HepG2 (cell line): ENCODE measurements at regions not wholly inside any gene's neighbourhood (a gene's known extent, or its start where the extent isn't known, plus 50 kb on each side); places are given as distances from the start of the nearest gene placed in this dataset.

Experiments
- ATAC-seq: fragments of 200-7000 bp; cut with Tn5 transposase; 3 replicates; pipeline ENCODE4 v1.9.1; 2020; ENCODE audit warnings: mild to moderate bottlenecking, moderate library complexity
- BruUV-seq: library from RNA; stranded (reverse); fragments of 400-500 nt; replicated peaks from 2 replicates; lab custom pipeline; 2021; lab: Mats Ljungman, UMichigan
- CTCF ChIA-PET: fragments of 300-600 bp; formaldehyde crosslinking; extraction: SDS; loops from one replicate; lab custom pipeline; 2021; ENCODE audit warnings: low total read pairs, inconsistent platforms, low intra/inter-chr PET ratio; lab: Yijun Ruan, JAX
- POLR2A ChIA-PET: fragments of 350-600 bp; sonication (Branson Sonifier 250); formaldehyde crosslinking; loops from one replicate; lab custom pipeline; 2020; ENCODE audit warnings: antibody characterized with exemption, inconsistent platforms; lab: Yijun Ruan, JAX
- DNase-seq: peaks from one replicate; pipeline ENCODE4 v3.0.0-alpha.2; 2015; ENCODE audit warnings: low spot score
- FAIRE-seq: peaks from 3 replicates; lab custom pipeline; 2011; peaks lifted over from hg19 to GRCh38; lab: Jason Lieb, UNC
- H2AFZ ChIP-seq: one replicate; pipeline ENCODE4 v1.6.1; 2011; ENCODE audit warnings: low read length, inconsistent platforms
- H3K27ac ChIP-seq: fragments of 300-600 bp; 3 replicates; pipeline ENCODE4 v1.8.0; 2011; ENCODE audit warnings: mixed run types, mild to moderate bottlenecking, mixed read lengths, low read length, inconsistent platforms; ENCODE audit not compliant: insufficient read depth; ENCODE audit errors: extremely low read length
- H3K27me3 ChIP-seq, 2 experiments: fragments of 200-600 bp in 1 of 2; 2 replicates in 1 of 2; 3 replicates in 1 of 2; pipeline versions ENCODE4 v1.6.0 to v1.8.0; 2011; ENCODE audit warnings: low read length in 2 of 2, mild to moderate bottlenecking in 2 of 2, moderate library complexity in 2 of 2, inconsistent platforms in 1 of 2; ENCODE audit not compliant: insufficient read depth in 2 of 2, control insufficient read depth in 1 of 2
- H3K36me3 ChIP-seq, 2 experiments: fragments of 200-600 bp in 1 of 2; replicated peaks in 1 of 2; 2 replicates in 1 of 2; 3 replicates in 1 of 2; pipeline versions ENCODE4 v1.5.1 to v1.8.0; 2011; ENCODE audit warnings: low read length in 2 of 2, inconsistent platforms in 1 of 2; ENCODE audit not compliant: insufficient read depth in 2 of 2, control insufficient read depth in 1 of 2
- H3K4me1 ChIP-seq: 2 replicates; pipeline ENCODE4 v1.5.1; 2012; ENCODE audit warnings: low read length, inconsistent platforms; ENCODE audit not compliant: insufficient read depth
- H3K4me2 ChIP-seq: 2 replicates; pipeline ENCODE4 v1.6.0; 2011; ENCODE audit warnings: low read depth, low read length, inconsistent platforms
- H3K4me3 ChIP-seq, 3 experiments: fragments of 200-600 bp in 1 of 3; sonication (generic), shearing (Covaris generic) in 1 of 3; replicated peaks in 1 of 3; 2 replicates each; pipeline ENCODE4 v1.5.1; 2011 to 2016; ENCODE audit warnings: low read length in 3 of 3, inconsistent platforms in 2 of 3, low read depth in 2 of 3, mild to moderate bottlenecking in 2 of 3, control low read depth in 1 of 3, mixed read lengths in 1 of 3; ENCODE audit not compliant: insufficient read depth in 1 of 3
- H3K79me2 ChIP-seq: one replicate; pipeline ENCODE4 v1.6.1; 2011; ENCODE audit warnings: low read length, inconsistent platforms; ENCODE audit not compliant: insufficient read depth
- H3K9ac ChIP-seq: 2 replicates; pipeline ENCODE4 v1.6.0; 2011; ENCODE audit warnings: mild to moderate bottlenecking, low read depth, low read length, inconsistent platforms; ENCODE audit not compliant: insufficient read depth
- H3K9me3 ChIP-seq: 2 replicates; pipeline ENCODE4 v1.5.1; 2012; ENCODE audit warnings: mild to moderate bottlenecking, low read length
- H4K20me1 ChIP-seq: 2 replicates; pipeline ENCODE4 v1.6.0; 2011; ENCODE audit warnings: inconsistent platforms, mild to moderate bottlenecking, low read length, moderate library complexity; ENCODE audit not compliant: insufficient read depth
- DZIP1 ChIP-seq: sonication (generic); formaldehyde crosslinking; IDR thresholded peaks from 2 replicates; pipeline ENCODE4 v1.5.0; 2020; ENCODE audit warnings: mild to moderate bottlenecking, missing genetic modification reagents
- GMEB1 ChIP-seq: sonication (generic); formaldehyde crosslinking; IDR thresholded peaks from 2 replicates; pipeline ENCODE4 v1.5.1; 2020; ENCODE audit warnings: missing genetic modification reagents, mild to moderate bottlenecking, borderline replicate concordance
- KMT2A ChIP-seq: sonication (generic); formaldehyde crosslinking; IDR thresholded peaks from 2 replicates; pipeline ENCODE4 v1.4.0; 2020; ENCODE audit warnings: missing genetic modification reagents
- MTA1 ChIP-seq: sonication (generic); formaldehyde crosslinking; IDR thresholded peaks from 2 replicates; pipeline ENCODE4 v1.4.0; 2020; ENCODE audit warnings: missing genetic modification reagents, mild to moderate bottlenecking, borderline replicate concordance
- NBN ChIP-seq: fragments of 450-650 bp; conservative IDR thresholded peaks from 2 replicates; pipeline ENCODE4 v1.6.1; 2017
- NCOA2 ChIP-seq: sonication (generic); formaldehyde crosslinking; IDR thresholded peaks from 2 replicates; pipeline ENCODE4 v1.8.0; 2022; ENCODE audit warnings: inconsistent platforms
- NR2F2 ChIP-seq: IDR thresholded peaks from 2 replicates; pipeline ENCODE4 v1.6.1; 2012; ENCODE audit warnings: low read depth, inconsistent platforms, borderline replicate concordance
- SIX1 ChIP-seq: sonication (generic); formaldehyde crosslinking; IDR thresholded peaks from 2 replicates; pipeline ENCODE4 v1.4.0; 2020; ENCODE audit warnings: missing genetic modification reagents, borderline replicate concordance
- WGBS: methylation state at CpG from one replicate; pipeline ENCODE4 v1.1.6; 2017; ENCODE audit warnings: low lambda C conversion rate; 5-methylcytosine and 5-hydroxymethylcytosine counted together
- in situ Hi-C: cut with HindIII; loops from 2 replicates; pipeline ENCODE4 v1.10.0; 2017; ENCODE audit warnings: low pct_unique_long_range_greater_than_20kb; ENCODE audit not compliant: extremely low pct_ligation_motif_present
- intact Hi-C: fragments of 100-400 bp; cut with micrococcal nuclease; formaldehyde crosslinking; loops from one replicate; pipeline ENCODE4 v1.10.0; 2022; ENCODE audit not compliant: unreplicated experiment

DNA sequence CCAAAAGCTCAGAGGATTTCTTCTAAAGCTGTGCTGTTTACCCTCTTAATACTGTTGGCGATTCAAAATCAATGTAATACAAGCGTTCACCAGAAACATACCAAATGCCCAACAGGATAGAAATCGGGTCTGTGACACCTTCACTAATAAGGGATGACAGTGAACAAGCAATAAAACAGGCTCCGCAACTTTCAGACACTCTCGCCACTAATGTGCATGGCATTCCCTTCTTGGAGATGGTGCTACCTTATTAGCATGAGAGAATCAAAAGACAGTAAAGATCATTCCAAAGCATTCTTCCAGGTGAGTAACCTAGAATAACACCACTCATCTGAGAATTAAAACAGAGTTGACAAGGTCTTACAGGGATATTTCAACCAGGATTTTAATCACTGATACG is 367.1 kb downstream of the TTLL7 start:
- intact Hi-C loops = no loop called here
- Histone ChIP-seq H2AFZ (no peak overlapping the region), H4K20me1 (no peaks in the 10 kb centered on the region), H3K36me3 (no peaks in the 10 kb centered on the region), H3K4me2 (no peak overlapping the region), H3K9me3 (peaks cover 62% of the 10 kb centered on the region), H3K4me1 (no peaks in the 10 kb centered on the region)
- BruUV-seq = no TSS peak
- 19% methylated on average over 6 of the region's 6 CpGs for WGBS
- FAIRE-seq (no peak), ATAC-seq (no peak)
- POLR2A ChIA-PET = no interaction called here
- TF ChIP-seq MTA1 (CRISPR knock-in tag) (no peak), DZIP1 (CRISPR knock-in tag) (no peak), KMT2A (CRISPR knock-in tag) (no peak), NBN (no peak), SIX1 (CRISPR knock-in tag) (no peak), GMEB1 (CRISPR knock-in tag) (no peak), NCOA2 (CRISPR knock-in tag) (no peak), NR2F2 (no peak)
- TF ChIP-seq, all 625 proteins: peak for 0
- in situ Hi-C loops = no loop called here
- Histone ChIP-seq H3K4me3 (no peak overlapping the region), H3K79me2 (no peaks in the 10 kb centered on the region), H3K27me3 (no peaks in the 10 kb centered on the region), H3K9ac (no peak overlapping the region), H3K27ac (no peak overlapping the region)
- CTCF ChIA-PET = no interaction called here
- DNase-seq = no peak
